Neural cell (in vitro differentiated cells): ENCODE measurements at regions not wholly inside any gene's neighbourhood (a gene's known extent, or its start where the extent isn't known, plus 50 kb on each side); places are given as distances from the start of the nearest gene placed in this dataset.

Source experiments
- CTCF ChIP-seq: fragments of 450-650 bp; IDR thresholded peaks from 2 replicates; pipeline ENCODE4 v1.5.1; 2014; ENCODE audit warnings: antibody characterized with exemption, mild to moderate bottlenecking, moderate library complexity; ENCODE audit not compliant: poor library complexity, severe bottlenecking
- EP300 ChIP-seq: fragments of 450-650 bp; conservative IDR thresholded peaks from 2 replicates; pipeline ENCODE4 v1.6.1; 2014; ENCODE audit warnings: antibody characterized with exemption, mild to moderate bottlenecking, moderate library complexity; ENCODE audit not compliant: poor library complexity, severe bottlenecking
- EZH2 ChIP-seq: fragments of 200-600, 300-800 bp; shearing (Covaris generic), sonication (generic); IDR thresholded peaks from 2 replicates; pipeline ENCODE4 v1.6.1; 2014; ENCODE audit warnings: antibody characterized with exemption, low read length, borderline replicate concordance, mild to moderate bottlenecking; ENCODE audit not compliant: insufficient read depth, poor library complexity, severe bottlenecking
- POLR2AphosphoS5 ChIP-seq: IDR thresholded peaks from 2 replicates; pipeline ENCODE4 v1.6.1; 2012
- RAD21 ChIP-seq: fragments of 450-650 bp; conservative IDR thresholded peaks from 2 replicates; pipeline ENCODE4 v1.6.1; 2014; ENCODE audit warnings: antibody characterized with exemption, mild to moderate bottlenecking, moderate library complexity
- REST ChIP-seq: IDR thresholded peaks from 2 replicates; pipeline ENCODE4 v1.6.1; 2012; ENCODE audit warnings: borderline replicate concordance
- SMC3 ChIP-seq: fragments of 450-650 bp; conservative IDR thresholded peaks from 2 replicates; pipeline ENCODE4 v1.6.1; 2014; ENCODE audit warnings: antibody characterized with exemption, mild to moderate bottlenecking, moderate library complexity; ENCODE audit not compliant: poor library complexity
- TAF1 ChIP-seq: IDR thresholded peaks from 2 replicates; pipeline ENCODE4 v1.6.1; 2012; ENCODE audit warnings: low read depth

GRCh38 chr5:23053846-23054245 is 200.7 kb upstream of the CDH12 start:
- TF ChIP-seq EZH2 (no peak), EP300 (no peak), CTCF (no peak), RAD21 (no peak), TAF1 (no peak), POLR2AphosphoS5 (no peak), REST (no peak), SMC3 (no peak)
